Ishikawa (cell line): ENCODE measurements at regions not wholly inside any gene's neighbourhood (a gene's known extent, or its start where the extent isn't known, plus 50 kb on each side); places are given as distances from the start of the nearest gene placed in this dataset.

Experiments
- CEBPB ChIP-seq: IDR thresholded peaks from 2 replicates; pipeline ENCODE4 v1.6.1; 2012
- CREB1 ChIP-seq: IDR thresholded peaks from 2 replicates; pipeline ENCODE4 v1.6.1; 2012; ENCODE audit warnings: low read depth
- EGR1 ChIP-seq: IDR thresholded peaks from 2 replicates; pipeline ENCODE4 v1.6.1; 2012
- EP300 ChIP-seq: IDR thresholded peaks from 2 replicates; pipeline ENCODE4 v1.6.1; 2012; ENCODE audit warnings: borderline replicate concordance
- FOXM1 ChIP-seq: IDR thresholded peaks from 2 replicates; pipeline ENCODE4 v1.6.1; 2012; ENCODE audit warnings: low read depth, borderline replicate concordance
- MAX ChIP-seq: IDR thresholded peaks from 2 replicates; pipeline ENCODE4 v1.6.1; 2012
- NFIC ChIP-seq: IDR thresholded peaks from 2 replicates; pipeline ENCODE4 v1.6.1; 2012
- RAD21 ChIP-seq: IDR thresholded peaks from 2 replicates; pipeline ENCODE4 v1.6.1; 2012; ENCODE audit warnings: low read depth
- REST ChIP-seq: IDR thresholded peaks from 2 replicates; pipeline ENCODE4 v1.6.1; 2012; ENCODE audit warnings: low read depth, mild to moderate bottlenecking
- TAF1 ChIP-seq: IDR thresholded peaks from 2 replicates; pipeline ENCODE4 v1.6.1; 2012; ENCODE audit warnings: low read depth, mild to moderate bottlenecking
- TCF12 ChIP-seq: IDR thresholded peaks from 2 replicates; pipeline ENCODE4 v1.6.1; 2012; ENCODE audit warnings: low read depth
- TEAD4 ChIP-seq: IDR thresholded peaks from 2 replicates; pipeline ENCODE4 v1.6.1; 2012
- USF1 ChIP-seq: IDR thresholded peaks from 2 replicates; pipeline ENCODE4 v1.6.1; 2012
- YY1 ChIP-seq: IDR thresholded peaks from 2 replicates; pipeline ENCODE4 v1.6.1; 2012; ENCODE audit warnings: low read depth
- ZBTB7A ChIP-seq: IDR thresholded peaks from 2 replicates; pipeline ENCODE4 v1.6.1; 2012; ENCODE audit warnings: low read depth

- TF ChIP-seq FOXM1 (no peak), YY1 (no peak), RAD21 (no peak), CREB1 (no peak), TCF12 (no peak), TEAD4 (no peak), USF1 (no peak), ZBTB7A (no peak), EP300 (no peak), EGR1 (no peak), REST (no peak), TAF1 (no peak), CEBPB (no peak)
Measured at GRCh38 chr7:98493030-98493778, 92.3 kb upstream of the BAIAP2L1 start.

GRCh38 chr7:98488167-98488566 lies 87.3 kb upstream of the BAIAP2L1 start:
- TF ChIP-seq FOXM1 (no peak), YY1 (no peak), USF1 (no peak), MAX (no peak), EGR1 (no peak), EP300 (no peak), CEBPB (no peak), REST (no peak), TEAD4 (no peak), TAF1 (no peak), TCF12 (no peak), RAD21 (no peak), ZBTB7A (no peak)

- TF ChIP-seq EGR1 (no peak), TCF12 (no peak)
Measured at GRCh38 chr7:98483964-98484545, 83.2 kb upstream of the BAIAP2L1 start.

- no peak for TF ChIP-seq NFIC
- TF ChIP-seq MAX: no peak
- TF ChIP-seq TEAD4: no peak
- TF ChIP-seq CREB1: no peak
- no peak for TF ChIP-seq EP300
- TF ChIP-seq CEBPB: no peak
- TF ChIP-seq RAD21: no peak
Measured at GRCh38 chr7:98483276-98483963, 82.5 kb upstream of the BAIAP2L1 start.

- TF ChIP-seq EGR1 (no peak), EP300 (no peak), CEBPB (no peak), NFIC (no peak), REST (no peak), YY1 (no peak), TEAD4 (no peak), USF1 (no peak), RAD21 (no peak), CREB1 (no peak), TAF1 (no peak), FOXM1 (no peak), TCF12 (no peak), MAX (no peak), ZBTB7A (no peak)
Measured at GRCh38 chr7:98479318-98479717, 78.4 kb upstream of the BAIAP2L1 start.
